ENCODE measurements at regions not wholly inside any gene's neighbourhood (a gene's known extent, or its start where the extent isn't known, plus 50 kb on each side); places are given as distances from the start of the nearest gene placed in this dataset.

- no peak for DNase-seq
Observed at GRCh38 chr4:181562399-181562798, 680.8 kb upstream of the TENM3 start.

- no peak for DNase-seq
Observed at GRCh38 chr4:181564625-181565024, 678.6 kb upstream of the TENM3 start.

GRCh38 chr4:181566490-181566889, 676.7 kb upstream of the TENM3 start:
- DNase-seq = no peak

GRCh38 chr4:181569553-181569952, 673.6 kb upstream of the TENM3 start:
- DNase-seq = peak; percentile 12 to 27

- DNase-seq = no peak
Observed at GRCh38 chr4:181578911-181579310, 664.3 kb upstream of the TENM3 start.

- no peak for DNase-seq
Observed at GRCh38 chr4:181579486-181579885, 663.7 kb upstream of the TENM3 start.

- DNase-seq = peak; percentile 75 to 81
Observed at GRCh38 chr4:181581983-181582382, 661.2 kb upstream of the TENM3 start.

GRCh38 chr4:181582595-181582994, 660.6 kb upstream of the TENM3 start:
- peak in 1 of 2 experiments; percentile 17 for DNase-seq

- no peak for DNase-seq
Observed at GRCh38 chr4:181588733-181589302, 654.4 kb upstream of the TENM3 start.

- DNase-seq = no peak
Observed at GRCh38 chr4:181592221-181592745, 650.9 kb upstream of the TENM3 start.

GRCh38 chr4:181593703-181594102, 649.5 kb upstream of the TENM3 start:
- no peak for DNase-seq

- DNase-seq = no peak
Observed at GRCh38 chr4:181594188-181594587, 649.0 kb upstream of the TENM3 start.

GRCh38 chr4:181595716-181596115, 647.5 kb upstream of the TENM3 start:
- no peak for DNase-seq

GRCh38 chr4:181597766-181598165, 645.4 kb upstream of the TENM3 start:
- no peak for DNase-seq

- no peak for DNase-seq
Observed at GRCh38 chr4:181599134-181599533, 644.1 kb upstream of the TENM3 start.

GRCh38 chr4:181601103-181601502, 642.1 kb upstream of the TENM3 start:
- DNase-seq = no peak

GRCh38 chr4:181604546-181604945, 638.7 kb upstream of the TENM3 start:
- no peak for DNase-seq

- DNase-seq = no peak
Observed at GRCh38 chr4:181606300-181606699, 636.9 kb upstream of the TENM3 start.

GRCh38 chr4:181608181-181608580, 635.0 kb upstream of the TENM3 start:
- DNase-seq = no peak

- no peak for DNase-seq
Observed at GRCh38 chr4:181611033-181611711, 632.0 kb upstream of the TENM3 start.

GRCh38 chr4:181611946-181612600, 631.1 kb upstream of the TENM3 start:
- DNase-seq = no peak

GRCh38 chr4:181613200-181613599, 630.0 kb upstream of the TENM3 start:
- DNase-seq = no peak

GRCh38 chr4:181618038-181618618, 625.1 kb upstream of the TENM3 start:
- DNase-seq = no peak

GRCh38 chr4:181618896-181619295, 624.3 kb upstream of the TENM3 start:
- no peak for DNase-seq

Measured in NCI-H526 (cell line).